ENCODE measurements at regions not wholly inside any gene's neighbourhood (a gene's known extent, or its start where the extent isn't known, plus 50 kb on each side); places are given as distances from the start of the nearest gene placed in this dataset.
"Not testable (repeated sequence)": the region's sequence is repeated elsewhere in the genome, so short reads cannot be mapped to it uniquely, and the experiment has no call there.

- TF ChIP-seq POLR2A (IDR thresholded peaks at IDR 0.05), result no peak
- no peak for TF ChIP-seq CTCF (IDR thresholded peaks at IDR 0.05)
- H3K36me3 ChIP-seq, result no peaks in the 10 kb centered on the region
- H3K27ac ChIP-seq, result no peak overlapping the region
- peaks cover 3% of the 10 kb centered on the region in 2 donors for H3K4me1 ChIP-seq
- DNase-seq, result no peak
- no peaks in the 10 kb centered on the region for H3K27me3 ChIP-seq
- H3K4me3 ChIP-seq, result no peak overlapping the region
- no peaks in the 10 kb centered on the region for H3K9me3 ChIP-seq
- intact Hi-C loops (cut with DNase I; ENCODE audit: low total_unique reads), result no loop called here
Observed at GRCh38 chr15:96165775-96166174, 164.7 kb upstream of the NR2F2 start.

GRCh38 chr15:96166223-96167200 is 164.0 kb upstream of the NR2F2 start:
- Histone ChIP-seq H3K36me3 (no peaks in the 10 kb centered on the region), H3K4me1 (peaks cover 0 to 3% of the 10 kb centered on the region in 2 donors), H3K4me3 (no peak overlapping the region), H3K27me3 (no peaks in the 10 kb centered on the region), H3K9me3 (no peaks in the 10 kb centered on the region), H3K27ac (no peak overlapping the region)
- intact Hi-C loops (cut with DNase I; ENCODE audit: low total_unique reads), result no loop called here
- DNase-seq, result no peak
- TF ChIP-seq CTCF (IDR thresholded peaks at IDR 0.05) (no peak), POLR2A (IDR thresholded peaks at IDR 0.05) (no peak)

- H3K27me3 ChIP-seq; DNase-seq; H3K4me3 ChIP-seq; H3K36me3 ChIP-seq; H3K4me1 ChIP-seq; H3K27ac ChIP-seq; intact Hi-C loops (cut with DNase I; ENCODE audit: low total_unique reads); H3K9me3 ChIP-seq: not testable (repeated sequence)
Observed at GRCh38 chr15:96170616-96170978, 159.9 kb upstream of the NR2F2 start.

DNA sequence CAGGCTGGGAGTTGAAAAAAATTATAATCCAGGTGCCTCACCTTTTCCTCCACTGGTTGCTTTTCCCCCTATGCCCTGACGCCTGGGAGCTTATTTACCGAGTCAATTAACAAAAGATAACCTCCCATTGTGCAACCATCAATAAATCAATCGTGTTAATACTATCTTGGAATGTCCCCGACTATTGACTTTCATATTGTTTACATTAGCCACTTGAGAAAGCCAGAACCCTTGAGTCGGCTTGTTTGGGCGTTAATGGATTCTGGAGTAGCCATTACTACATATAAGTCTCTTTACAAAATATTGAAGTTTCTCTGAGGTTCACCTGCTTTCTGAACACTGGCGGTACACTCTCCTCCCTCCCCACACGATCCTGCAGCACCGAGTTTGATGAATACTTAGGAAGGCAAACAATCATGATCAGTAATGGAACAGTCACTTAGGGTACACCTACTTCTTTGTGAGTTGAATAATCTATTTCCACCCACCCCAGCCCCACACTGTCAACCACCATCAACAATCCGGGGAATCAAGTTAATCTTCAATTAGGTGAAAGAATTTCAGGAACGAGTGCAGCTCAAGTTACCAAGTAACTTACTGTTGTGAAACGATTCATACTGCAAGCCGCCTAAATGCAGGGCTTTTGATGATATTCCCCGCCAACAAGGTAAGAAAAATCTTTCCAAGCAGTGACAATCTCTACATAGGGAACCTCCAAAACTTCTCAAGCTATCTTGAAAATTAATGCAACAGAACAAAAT is 159.3 kb upstream of the NR2F2 start:
- no peak for TF ChIP-seq CTCF (IDR thresholded peaks at IDR 0.05)
- DNase-seq, result no peak
- H3K4me3 ChIP-seq, result no peak overlapping the region
- H3K27ac ChIP-seq, result no peak overlapping the region
- intact Hi-C loops (cut with DNase I; ENCODE audit: low total_unique reads), result no loop called here
- H3K36me3 ChIP-seq, result no peaks in the 10 kb centered on the region
- H3K4me1 ChIP-seq, result no peaks in the 10 kb centered on the region
- no peaks in the 10 kb centered on the region for H3K27me3 ChIP-seq
- H3K9me3 ChIP-seq, result no peaks in the 10 kb centered on the region

DNA sequence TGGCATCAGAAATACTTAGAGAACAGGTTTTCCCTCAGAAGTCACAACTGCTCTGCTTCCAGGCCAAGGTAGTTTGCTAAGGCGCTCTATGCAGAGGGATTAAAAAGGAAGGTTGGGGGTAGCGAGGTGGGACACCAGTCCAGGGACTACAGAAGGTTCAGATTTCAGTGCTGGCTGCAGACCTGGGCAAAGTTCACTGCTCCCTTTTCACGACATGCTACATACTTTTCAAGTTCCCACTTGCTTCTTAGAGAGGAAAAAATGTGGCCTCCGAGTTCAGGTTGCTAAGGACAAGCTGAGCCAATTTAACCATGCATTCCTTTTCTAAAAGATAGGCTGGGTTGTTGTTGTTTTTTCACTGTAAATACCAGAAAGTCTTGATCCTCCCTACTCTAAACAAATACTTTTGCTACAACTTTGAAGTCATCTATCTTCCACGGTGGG is 158.6 kb upstream of the NR2F2 start:
- DNase-seq, result no peak
- H3K4me1 ChIP-seq, result no peaks in the 10 kb centered on the region
- H3K4me3 ChIP-seq, result no peak overlapping the region
- H3K36me3 ChIP-seq, result no peaks in the 10 kb centered on the region
- H3K27me3 ChIP-seq, result no peaks in the 10 kb centered on the region
- intact Hi-C loops (cut with DNase I; ENCODE audit: low total_unique reads), result no loop called here
- no peak overlapping the region for H3K27ac ChIP-seq
- TF ChIP-seq CTCF (IDR thresholded peaks at IDR 0.05), result no peak
- TF ChIP-seq POLR2A (IDR thresholded peaks at IDR 0.05), result no peak
- H3K9me3 ChIP-seq, result no peaks in the 10 kb centered on the region

All from uterus (tissue), 3 donors.